ENCODE measurements at regions not wholly inside any gene's neighbourhood (a gene's known extent, or its start where the extent isn't known, plus 50 kb on each side); places are given as distances from the start of the nearest gene placed in this dataset.
A peak's percentile ranks its signal among the peaks of the same experiment; 100 is the strongest.
"Not testable (repeated sequence)": the region's sequence is repeated elsewhere in the genome, so short reads cannot be mapped to it uniquely, and the experiment has no call there.

GRCh38 chr10:108090476-108091215 lies 926.1 kb upstream of the SORCS1 start:
- no peak for DNase-seq (ENCODE audit: low spot score)

DNA sequence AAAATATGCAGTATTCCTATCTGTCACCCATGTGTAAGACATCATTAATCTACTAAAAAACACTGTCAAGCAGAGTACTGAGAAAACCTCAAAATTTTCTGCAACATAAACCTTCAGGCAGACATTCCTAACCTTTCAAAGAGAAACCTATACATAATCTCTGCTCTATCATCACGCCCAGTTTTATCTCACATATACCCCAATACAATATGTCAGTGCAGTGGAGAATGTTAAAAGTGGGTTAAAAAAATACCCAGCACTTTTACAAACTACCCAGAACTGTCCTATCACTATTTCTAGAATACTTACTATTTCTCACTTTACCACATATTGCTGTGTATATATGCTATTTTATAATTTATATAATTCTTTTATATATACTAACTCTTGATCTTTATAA lies 922.0 kb upstream of the SORCS1 start:
- no peak for DNase-seq (ENCODE audit: low spot score)

GRCh38 chr10:108082596-108082995 lies 918.1 kb upstream of the SORCS1 start:
- DNase-seq (ENCODE audit: low spot score) = no peak

DNA sequence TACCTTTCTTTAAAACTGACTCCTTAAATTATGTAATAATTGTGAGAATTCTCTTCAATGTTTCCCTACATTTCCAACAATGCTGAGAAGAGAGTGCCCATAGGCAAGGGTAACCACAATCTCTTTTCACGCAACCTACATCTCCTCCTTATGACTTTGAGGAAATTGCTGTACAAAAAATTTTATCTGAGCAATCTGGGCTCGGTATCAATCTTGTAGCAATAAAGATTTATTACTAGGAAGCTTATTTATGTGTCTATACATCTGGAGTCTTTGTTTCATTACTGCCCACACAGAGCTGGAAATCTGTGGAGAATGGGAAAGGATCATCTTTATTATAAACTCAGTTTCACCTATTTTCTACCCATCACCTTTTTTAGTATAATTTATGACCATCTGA lies 913.8 kb upstream of the SORCS1 start:
- DNase-seq (ENCODE audit: low spot score) = no peak

GRCh38 chr10:108072466-108072865 lies 908.0 kb upstream of the SORCS1 start:
- no peak for DNase-seq (ENCODE audit: low spot score)

DNA sequence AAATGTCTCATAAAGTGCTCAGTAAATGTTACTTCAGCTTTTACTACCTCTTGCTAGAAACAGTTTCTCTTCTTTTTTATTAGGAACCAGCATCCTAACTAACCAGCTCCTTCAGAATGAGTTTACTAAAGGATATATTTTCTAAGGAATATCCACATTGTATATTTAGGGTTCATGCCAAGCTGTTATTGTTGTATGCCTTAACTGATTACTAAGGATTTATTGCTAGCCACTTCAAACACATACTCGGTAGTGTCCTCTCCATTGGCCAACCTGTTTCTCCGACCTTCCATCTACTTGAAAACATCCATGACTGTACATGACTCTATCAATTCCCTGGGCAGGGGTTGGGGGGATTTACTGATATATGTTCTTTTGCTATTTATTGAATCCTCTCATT lies 906.3 kb upstream of the SORCS1 start:
- DNase-seq (ENCODE audit: low spot score) = no peak

GRCh38 chr10:108069096-108069495 lies 904.6 kb upstream of the SORCS1 start:
- DNase-seq (ENCODE audit: low spot score) = no peak

GRCh38 chr10:108064746-108065260 lies 900.3 kb upstream of the SORCS1 start:
- no peak for DNase-seq (ENCODE audit: low spot score)

- DNase-seq (ENCODE audit: low spot score) = no peak
Observed at GRCh38 chr10:108060246-108060645, 895.7 kb upstream of the SORCS1 start.

- DNase-seq (ENCODE audit: low spot score) = no peak
Observed at GRCh38 chr10:108055506-108055905, 891.0 kb upstream of the SORCS1 start.

DNA sequence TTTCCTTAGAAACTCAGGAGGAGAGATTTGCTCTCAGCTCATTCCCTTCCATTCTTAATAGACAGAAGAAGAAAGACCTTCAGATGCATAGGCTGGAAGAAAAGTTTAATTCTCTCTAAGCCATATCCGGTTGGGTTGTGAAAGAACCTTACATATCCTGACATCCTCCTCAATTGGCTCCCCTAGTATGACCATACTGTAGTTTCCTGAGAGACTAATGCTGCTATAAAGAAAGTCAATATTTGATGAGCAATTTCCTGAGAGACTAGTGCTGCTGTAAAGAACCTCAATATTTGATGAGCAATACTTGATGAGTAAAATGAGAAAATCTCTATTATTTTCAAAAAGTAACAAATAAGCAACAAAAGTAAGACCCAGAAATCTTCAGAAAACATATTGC lies 888.5 kb upstream of the SORCS1 start:
- no peak for DNase-seq (ENCODE audit: low spot score)

- no peak for DNase-seq (ENCODE audit: low spot score)
Observed at GRCh38 chr10:108051218-108051617, 886.7 kb upstream of the SORCS1 start.

DNA sequence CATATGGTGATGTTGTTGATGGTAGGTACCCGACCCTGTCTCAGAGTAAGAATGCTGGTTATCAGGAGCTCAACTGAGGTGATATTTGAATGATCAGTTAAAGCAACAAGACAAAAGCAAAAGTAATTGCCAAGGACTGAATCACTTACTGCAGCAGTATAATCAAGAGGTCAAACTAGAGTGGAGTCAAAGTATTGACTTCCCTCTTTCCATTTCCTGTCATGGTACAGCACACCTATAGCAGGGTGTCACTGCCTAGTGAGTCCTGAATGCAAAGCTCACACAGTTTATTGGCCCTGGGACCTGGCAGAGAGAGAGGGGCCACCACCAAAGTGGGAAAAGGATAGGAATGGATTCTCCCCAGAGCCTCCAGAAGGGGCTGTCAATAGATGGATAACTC lies 886.1 kb upstream of the SORCS1 start:
- DNase-seq (ENCODE audit: low spot score) = no peak

DNA sequence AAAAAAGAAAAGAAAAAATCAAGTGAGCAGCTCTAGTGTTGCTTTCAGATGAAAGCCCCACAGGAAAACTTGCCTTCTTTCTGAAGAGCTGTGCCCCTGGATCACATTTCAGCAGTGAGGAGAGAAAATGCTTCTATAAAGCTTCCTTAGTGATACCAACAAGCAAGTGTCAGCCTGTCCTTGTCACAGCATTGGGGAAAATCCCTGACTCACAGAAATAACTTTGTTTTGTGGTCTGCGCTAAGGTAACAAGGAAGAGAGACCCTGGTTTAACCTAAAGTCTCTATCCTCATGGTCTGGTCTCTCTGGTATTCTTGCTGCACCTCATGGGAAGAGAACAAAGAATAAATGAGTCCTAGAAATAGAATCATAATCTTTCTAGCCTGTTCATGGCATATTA lies 885.2 kb upstream of the SORCS1 start:
- DNase-seq (ENCODE audit: low spot score) = no peak

DNA sequence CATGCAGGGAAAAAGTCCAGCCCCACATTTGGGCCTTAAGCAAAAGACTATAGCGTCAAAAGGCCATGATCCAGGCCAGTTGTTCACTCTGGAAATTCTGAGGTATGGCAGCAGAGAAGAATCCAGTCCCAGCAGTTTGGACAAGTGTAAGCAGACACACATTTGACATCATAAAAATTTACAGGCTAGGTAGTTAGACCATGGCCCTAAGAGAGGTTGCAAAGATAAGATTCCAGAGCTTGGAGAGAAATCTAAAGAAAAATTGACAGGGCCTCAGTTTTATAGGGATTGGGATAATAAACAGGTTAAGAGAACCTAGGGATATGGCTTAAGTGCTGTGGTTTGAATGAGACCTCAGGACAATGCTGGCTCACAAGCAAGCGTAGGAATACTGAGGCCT lies 884.4 kb upstream of the SORCS1 start:
- no peak for DNase-seq (ENCODE audit: low spot score)

- DNase-seq (ENCODE audit: low spot score) = peak; percentile 5
Observed at GRCh38 chr10:108039821-108040584, 875.5 kb upstream of the SORCS1 start.

GRCh38 chr10:108037061-108037460 lies 872.6 kb upstream of the SORCS1 start:
- DNase-seq (ENCODE audit: low spot score) = no peak

DNA sequence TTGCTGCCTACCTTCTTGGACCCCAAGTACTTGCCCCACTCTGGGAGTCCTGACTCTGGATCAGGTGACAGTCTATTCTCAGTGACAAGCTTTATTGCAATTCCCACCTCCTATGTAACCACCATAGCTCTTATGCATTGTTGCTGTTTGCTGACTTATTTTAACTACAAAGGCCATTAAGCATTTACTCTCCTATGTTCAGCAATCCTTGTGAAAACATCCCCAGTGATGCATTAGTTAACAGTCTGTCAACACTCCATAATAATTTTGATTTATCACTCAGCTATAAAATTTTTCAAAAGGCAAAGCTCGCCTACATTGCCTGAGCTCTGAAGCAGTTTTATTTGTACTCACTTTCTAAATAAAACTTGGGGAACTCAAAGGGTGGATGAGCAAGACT lies 871.8 kb upstream of the SORCS1 start:
- DNase-seq (ENCODE audit: low spot score) = no peak

DNA sequence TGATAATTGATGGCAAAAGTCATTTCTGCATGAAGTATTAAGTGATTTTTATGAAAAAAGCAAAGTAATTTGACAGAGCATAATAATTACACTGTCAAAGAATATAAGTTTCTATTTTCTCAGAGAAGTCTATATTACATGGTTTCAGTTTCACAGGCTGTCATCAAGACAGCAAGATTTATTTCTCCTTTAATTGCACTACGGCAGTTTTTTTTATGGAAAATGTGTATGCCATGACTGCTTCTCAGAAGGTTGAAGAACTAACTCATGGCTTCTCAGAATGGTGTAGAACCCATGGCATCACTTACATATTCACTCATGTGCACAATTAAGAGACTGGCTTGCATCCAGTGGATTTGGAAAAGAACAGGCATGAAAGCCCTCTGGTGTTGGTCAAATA lies 870.3 kb upstream of the SORCS1 start:
- no peak for DNase-seq (ENCODE audit: low spot score)

- DNase-seq (ENCODE audit: low spot score) = not testable (repeated sequence)
Observed at GRCh38 chr10:108033518-108033917, 869.0 kb upstream of the SORCS1 start.

- no peak for DNase-seq (ENCODE audit: low spot score)
Observed at GRCh38 chr10:108031505-108031904, 867.0 kb upstream of the SORCS1 start.

- no peak for DNase-seq (ENCODE audit: low spot score)
Observed at GRCh38 chr10:108014902-108015177, 850.3 kb upstream of the SORCS1 start.

DNA sequence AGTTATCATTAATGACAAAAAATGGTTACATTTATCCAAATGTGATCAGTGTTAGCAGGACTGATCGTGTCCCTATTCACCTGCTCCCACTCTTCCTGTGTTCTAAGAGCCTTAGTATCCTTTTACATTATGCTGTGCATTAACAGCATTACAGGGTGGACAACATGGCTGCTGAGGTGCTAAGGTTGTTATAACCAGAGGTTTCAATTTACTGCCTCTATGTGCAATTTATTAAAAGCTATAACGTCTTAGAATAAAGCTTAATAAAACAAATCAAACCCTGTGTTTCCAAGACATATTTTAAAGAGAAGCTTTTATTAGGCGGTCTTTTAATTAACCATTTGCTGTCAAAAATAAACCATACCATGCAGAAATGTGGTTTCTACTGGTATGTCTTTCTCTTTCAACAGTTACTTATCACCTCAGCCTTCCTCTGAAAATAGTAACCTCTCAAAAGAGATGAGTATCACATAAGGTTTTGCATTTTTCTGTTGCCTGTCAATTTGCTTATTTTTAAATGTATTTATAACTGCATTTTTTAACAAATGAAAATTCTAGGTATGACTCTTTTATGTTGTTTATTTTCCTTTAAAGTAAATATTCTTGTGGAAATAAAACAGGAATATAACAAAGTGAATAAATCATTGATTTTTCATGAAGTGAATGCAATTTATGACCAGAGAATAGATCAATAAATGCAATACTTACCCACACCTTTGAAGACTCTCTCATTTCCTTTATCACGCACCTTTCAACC lies 849.8 kb upstream of the SORCS1 start:
- no peak for DNase-seq (ENCODE audit: low spot score)
